ENCODE measurements at regions not wholly inside any gene's neighbourhood (a gene's known extent, or its start where the extent isn't known, plus 50 kb on each side); places are given as distances from the start of the nearest gene placed in this dataset.

- H2AFZ ChIP-seq (replicated peaks; ENCODE audit: low read length, poor library complexity) = no peak overlapping the region
- H2BK15ac ChIP-seq (ENCODE audit: low read depth, low read length) = no peak overlapping the region
- WGBS, 2 experiments (ENCODE audit: extremely low coverage in 2 of 2, insufficient read length in 1 of 2) = 0% methylated on average over 1 of the region's 4 CpGs; no CpG with 5 or more reads in 1 of the 2 experiments
- H2AK9ac ChIP-seq (replicated peaks; ENCODE audit: low read depth, low read length, poor library complexity) = no peak overlapping the region
- BruUV-seq (replicated peaks) = no TSS peak
- no peaks in the 10 kb centered on the region for H3K9me1 ChIP-seq (ENCODE audit: insufficient read depth, low read length)
- no peak overlapping the region for H3K4me2 ChIP-seq (ENCODE audit: low read depth, low read length)
- TF ChIP-seq, protein P1, sequence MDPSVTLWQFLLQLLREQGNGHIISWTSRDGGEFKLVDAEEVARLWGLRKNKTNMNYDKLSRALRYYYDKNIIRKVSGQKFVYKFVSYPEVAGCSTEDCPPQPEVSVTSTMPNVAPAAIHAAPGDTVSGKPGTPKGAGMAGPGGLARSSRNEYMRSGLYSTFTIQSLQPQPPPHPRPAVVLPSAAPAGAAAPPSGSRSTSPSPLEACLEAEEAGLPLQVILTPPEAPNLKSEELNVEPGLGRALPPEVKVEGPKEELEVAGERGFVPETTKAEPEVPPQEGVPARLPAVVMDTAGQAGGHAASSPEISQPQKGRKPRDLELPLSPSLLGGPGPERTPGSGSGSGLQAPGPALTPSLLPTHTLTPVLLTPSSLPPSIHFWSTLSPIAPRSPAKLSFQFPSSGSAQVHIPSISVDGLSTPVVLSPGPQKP (IDR thresholded peaks at IDR 0.05; ENCODE audit: borderline replicate concordance, low read depth, low read length) = no peak
- no peak for TF ChIP-seq FOS (IDR thresholded peaks at IDR 0.05; ENCODE audit: low read depth, low read length)
- TF ChIP-seq MAFK (IDR thresholded peaks at IDR 0.05; ENCODE audit: low read depth, low read length) = no peak
- TF ChIP-seq BHLHE40 (IDR thresholded peaks at IDR 0.05; ENCODE audit: low read depth, low read length) = no peak
- TF ChIP-seq MXI1 (IDR thresholded peaks at IDR 0.05; ENCODE audit: borderline replicate concordance, low read depth, low read length) = no peak
- no peak for TF ChIP-seq SMC3 (IDR thresholded peaks at IDR 0.05; ENCODE audit: low read depth, low read length)
- no peak for TF ChIP-seq NFE2L2 (IDR thresholded peaks at IDR 0.05; ENCODE audit: low read depth, low read length)
- TF ChIP-seq, protein P2, sequence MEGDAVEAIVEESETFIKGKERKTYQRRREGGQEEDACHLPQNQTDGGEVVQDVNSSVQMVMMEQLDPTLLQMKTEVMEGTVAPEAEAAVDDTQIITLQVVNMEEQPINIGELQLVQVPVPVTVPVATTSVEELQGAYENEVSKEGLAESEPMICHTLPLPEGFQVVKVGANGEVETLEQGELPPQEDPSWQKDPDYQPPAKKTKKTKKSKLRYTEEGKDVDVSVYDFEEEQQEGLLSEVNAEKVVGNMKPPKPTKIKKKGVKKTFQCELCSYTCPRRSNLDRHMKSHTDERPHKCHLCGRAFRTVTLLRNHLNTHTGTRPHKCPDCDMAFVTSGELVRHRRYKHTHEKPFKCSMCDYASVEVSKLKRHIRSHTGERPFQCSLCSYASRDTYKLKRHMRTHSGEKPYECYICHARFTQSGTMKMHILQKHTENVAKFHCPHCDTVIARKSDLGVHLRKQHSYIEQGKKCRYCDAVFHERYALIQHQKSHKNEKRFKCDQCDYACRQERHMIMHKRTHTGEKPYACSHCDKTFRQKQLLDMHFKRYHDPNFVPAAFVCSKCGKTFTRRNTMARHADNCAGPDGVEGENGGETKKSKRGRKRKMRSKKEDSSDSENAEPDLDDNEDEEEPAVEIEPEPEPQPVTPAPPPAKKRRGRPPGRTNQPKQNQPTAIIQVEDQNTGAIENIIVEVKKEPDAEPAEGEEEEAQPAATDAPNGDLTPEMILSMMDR (conservative IDR thresholded peaks at IDR 0.05; ENCODE audit: low read depth, low read length) = no peak
- no peak for TF ChIP-seq CHD1 (IDR thresholded peaks at IDR 0.05; ENCODE audit: low read depth, low read length)
- no peak for TF ChIP-seq RAD21 (IDR thresholded peaks at IDR 0.05; ENCODE audit: low read length)
- no peak for TF ChIP-seq RFX5 (IDR thresholded peaks at IDR 0.05; ENCODE audit: low read depth, low read length)
- TF ChIP-seq RCOR1 (IDR thresholded peaks at IDR 0.05; ENCODE audit: insufficient replicate concordance, low read length) = no peak
- TF ChIP-seq POLR2A (IDR thresholded peaks at IDR 0.05; ENCODE audit: low read depth, low read length) = no peak
- TF ChIP-seq, protein P3, sequence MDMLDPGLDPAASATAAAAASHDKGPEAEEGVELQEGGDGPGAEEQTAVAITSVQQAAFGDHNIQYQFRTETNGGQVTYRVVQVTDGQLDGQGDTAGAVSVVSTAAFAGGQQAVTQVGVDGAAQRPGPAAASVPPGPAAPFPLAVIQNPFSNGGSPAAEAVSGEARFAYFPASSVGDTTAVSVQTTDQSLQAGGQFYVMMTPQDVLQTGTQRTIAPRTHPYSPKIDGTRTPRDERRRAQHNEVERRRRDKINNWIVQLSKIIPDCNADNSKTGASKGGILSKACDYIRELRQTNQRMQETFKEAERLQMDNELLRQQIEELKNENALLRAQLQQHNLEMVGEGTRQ (IDR thresholded peaks at IDR 0.05; ENCODE audit: low read depth, low read length) = no peak
- TF ChIP-seq MAZ (IDR thresholded peaks at IDR 0.05; ENCODE audit: borderline replicate concordance, low read depth, low read length) = no peak
- no peak for TF ChIP-seq CEBPB (IDR thresholded peaks at IDR 0.05; ENCODE audit: low read depth, low read length)
- no peaks in the 10 kb centered on the region for H3K36me3 ChIP-seq (ENCODE audit: control insufficient read depth, insufficient read depth, low read length)
- H3K79me1 ChIP-seq (ENCODE audit: low read depth in 1 of 2, low read length in 2 of 2) = no peaks in the 10 kb centered on the region
- no peak overlapping the region for H2BK5ac ChIP-seq (ENCODE audit: low read depth, low read length, poor library complexity, severe bottlenecking)
- H3K18ac ChIP-seq (ENCODE audit: low read depth, low read length) = no peak overlapping the region
- CTCF ChIA-PET = no interaction called here
- H4K20me1 ChIP-seq (ENCODE audit: insufficient read depth, low read length) = no peaks in the 10 kb centered on the region
- no peak overlapping the region for H4K91ac ChIP-seq (ENCODE audit: insufficient read depth, low read depth, low read length)
- no peak overlapping the region for H3K4me3 ChIP-seq (ENCODE audit: insufficient read depth, low read depth, low read length)
- no peaks in the 10 kb centered on the region for H3K27me3 ChIP-seq (ENCODE audit: control insufficient read depth, insufficient read depth, low read length)
- dilution Hi-C loops (cut with HindIII; ENCODE audit: low sequenced_read_pairs, unreplicated experiment) (no loop called here), intact Hi-C loops (cut with micrococcal nuclease) (no loop called here), in situ Hi-C loops (cut with MboI; ENCODE audit: low sequenced_read_pairs) (no loop called here)
- no peak overlapping the region for H2BK120ac ChIP-seq (ENCODE audit: low read depth, low read length)
- no peak overlapping the region for H2BK20ac ChIP-seq (ENCODE audit: low read depth, low read length)
- no peak overlapping the region for H3K56ac ChIP-seq (ENCODE audit: extremely low read depth, insufficient read depth, low read length)
- H3K9me3 ChIP-seq (ENCODE audit: control insufficient read depth, insufficient read depth, low read length) = peaks cover 7% of the 10 kb centered on the region
- no peak overlapping the region for H3K9ac ChIP-seq (ENCODE audit: low read depth, low read length)
- H4K8ac ChIP-seq (ENCODE audit: low read depth in 2 of 2, low read length in 2 of 2) = no peak overlapping the region
- H3K4ac ChIP-seq (ENCODE audit: low read depth, low read length) = no peak overlapping the region
- no peak overlapping the region for H4K5ac ChIP-seq (ENCODE audit: low read depth, low read length)
- no peaks in the 10 kb centered on the region for H3K4me1 ChIP-seq (ENCODE audit: control insufficient read depth, insufficient read depth, low read length)
- DNase-seq (no peak), ATAC-seq (ENCODE audit: low read depth) (no peak)
- H3K23ac ChIP-seq (ENCODE audit: low read depth, low read length) = no peak overlapping the region
- no peak overlapping the region for H3K14ac ChIP-seq (replicated peaks; ENCODE audit: low read depth, low read length)
- H3K27ac ChIP-seq (ENCODE audit: insufficient read depth, low read length) = no peak overlapping the region
- POLR2A ChIA-PET (ENCODE audit: unreplicated experiment) = no interaction called here
- H2AK5ac ChIP-seq (ENCODE audit: low read depth, low read length) = no peak overlapping the region
Measured at GRCh38 chr21:30072496-30072895, 94.1 kb downstream of the CLDN17 start.
